ENCODE measurements at regions not wholly inside any gene's neighbourhood (a gene's known extent, or its start where the extent isn't known, plus 50 kb on each side); places are given as distances from the start of the nearest gene placed in this dataset.
"Not testable (repeated sequence)": the region's sequence is repeated elsewhere in the genome, so short reads cannot be mapped to it uniquely, and the experiment has no call there.

DNA sequence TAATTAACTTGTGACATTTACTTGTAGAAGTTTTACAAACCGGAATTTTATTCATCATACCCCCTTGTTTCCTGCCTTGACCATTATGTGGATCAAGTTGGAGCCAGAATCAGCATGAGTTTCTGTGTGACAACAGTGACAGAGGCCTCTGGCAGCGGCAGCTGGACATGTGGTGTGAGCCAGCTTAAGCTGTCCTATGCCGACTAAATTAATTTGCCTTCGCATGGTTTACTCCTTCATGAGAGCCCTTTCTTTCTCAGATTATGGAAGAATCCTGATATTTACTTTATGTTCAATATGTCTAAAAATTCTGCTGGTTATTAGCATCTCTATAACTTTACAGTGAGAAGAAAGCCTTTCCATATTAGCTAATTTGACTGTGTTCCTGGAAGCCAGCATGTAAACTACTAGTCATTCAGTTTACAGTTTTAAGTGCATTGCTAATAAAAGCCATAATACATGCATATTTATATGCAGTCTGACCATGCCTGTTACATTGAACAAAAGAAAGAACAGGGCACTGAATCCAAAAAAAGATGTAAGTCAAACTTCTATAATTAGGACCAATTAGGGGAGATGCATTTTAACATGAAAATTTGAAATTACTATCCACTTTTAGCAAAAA lies 495.8 kb upstream of the ACVR2A start:
- peak; percentile 15 for DNase-seq

DNA sequence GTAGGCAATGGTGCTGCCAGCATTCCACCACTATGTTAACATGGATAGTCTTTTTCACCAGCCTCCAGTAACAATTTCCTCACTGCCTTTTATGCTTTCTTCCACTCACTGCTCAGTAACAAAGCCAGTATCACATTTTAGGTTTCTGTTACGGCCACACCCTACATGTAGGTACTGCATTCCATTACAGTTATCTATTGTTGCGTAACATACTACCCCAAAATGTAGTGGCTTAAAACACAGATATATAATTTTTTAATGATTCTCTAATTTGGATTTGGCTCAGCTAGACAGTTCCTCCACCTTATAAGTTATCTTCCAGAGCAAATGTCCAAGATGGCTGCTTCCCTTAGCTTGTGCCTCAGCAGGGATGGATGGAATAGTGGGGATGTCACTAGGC lies 498.7 kb upstream of the ACVR2A start:
- DNase-seq, result no peak

- no peak for DNase-seq
Observed at GRCh38 chr2:147345246-147345645, 499.6 kb upstream of the ACVR2A start.

DNA sequence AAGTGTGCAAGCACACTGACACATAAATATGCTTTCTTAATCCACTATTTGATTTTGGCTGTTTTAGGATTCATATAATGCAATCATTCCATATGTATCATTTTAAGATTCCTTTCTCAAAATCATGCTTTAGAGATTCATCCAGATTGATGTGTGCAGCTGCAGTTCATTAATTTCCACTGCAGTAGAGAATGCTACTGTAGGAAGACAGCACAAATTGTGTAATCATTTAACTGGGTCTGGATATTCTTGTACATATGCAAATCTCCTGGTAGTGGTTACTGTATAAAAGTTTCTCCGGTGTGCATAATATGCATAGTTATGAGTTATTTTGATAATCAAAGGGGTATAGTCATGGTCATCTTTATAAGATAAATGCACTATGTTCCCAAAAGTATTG lies 502.5 kb upstream of the ACVR2A start:
- no peak for DNase-seq

GRCh38 chr2:147331790-147332419 lies 512.9 kb upstream of the ACVR2A start:
- DNase-seq, result no peak

GRCh38 chr2:147330925-147331324 lies 513.9 kb upstream of the ACVR2A start:
- DNase-seq, result no peak

- no peak for DNase-seq
Observed at GRCh38 chr2:147327613-147328012, 517.2 kb upstream of the ACVR2A start.

DNA sequence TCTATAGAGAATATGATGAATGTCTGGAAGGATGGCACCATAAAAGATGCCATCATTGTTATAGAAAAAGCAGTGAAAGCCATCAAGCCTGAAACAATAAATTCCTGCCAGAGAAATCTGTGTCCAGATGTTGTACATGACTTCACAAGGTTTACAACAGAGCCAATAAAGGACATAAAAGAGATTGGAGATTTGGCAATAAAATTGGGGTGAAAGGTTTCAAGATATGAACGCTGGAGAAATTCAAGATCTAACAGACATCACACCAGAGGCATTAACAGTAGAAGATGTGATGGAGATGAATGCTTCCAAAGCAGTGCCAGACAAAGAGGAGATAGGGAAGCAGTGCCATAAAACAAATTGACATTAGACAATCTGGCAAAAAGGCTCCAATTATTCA lies 518.8 kb upstream of the ACVR2A start:
- DNase-seq, result no peak

DNA sequence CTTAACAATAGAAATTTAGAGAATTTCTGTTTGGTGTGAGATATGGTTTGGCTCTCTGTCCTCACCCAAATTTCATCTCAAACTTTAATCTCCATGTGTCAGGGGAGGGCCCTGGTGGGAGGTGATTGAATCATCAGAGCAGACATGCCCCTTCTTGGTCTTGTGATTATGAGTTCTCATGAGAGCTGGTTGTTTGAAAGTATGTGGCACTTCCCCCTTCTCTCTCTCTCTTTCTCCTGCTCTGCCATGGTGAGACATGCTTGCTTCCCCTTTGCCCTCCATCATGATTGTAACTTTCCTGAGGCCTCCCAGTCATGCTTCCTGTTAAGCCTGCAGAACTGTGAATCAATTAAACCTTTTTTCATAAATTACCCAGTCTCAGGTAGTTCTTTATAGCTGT lies 524.7 kb upstream of the ACVR2A start:
- DNase-seq, result no peak

GRCh38 chr2:147311058-147311430 lies 533.8 kb upstream of the ACVR2A start:
- no peak for DNase-seq

GRCh38 chr2:147310335-147311057 lies 534.3 kb upstream of the ACVR2A start:
- DNase-seq, result no peak

DNA sequence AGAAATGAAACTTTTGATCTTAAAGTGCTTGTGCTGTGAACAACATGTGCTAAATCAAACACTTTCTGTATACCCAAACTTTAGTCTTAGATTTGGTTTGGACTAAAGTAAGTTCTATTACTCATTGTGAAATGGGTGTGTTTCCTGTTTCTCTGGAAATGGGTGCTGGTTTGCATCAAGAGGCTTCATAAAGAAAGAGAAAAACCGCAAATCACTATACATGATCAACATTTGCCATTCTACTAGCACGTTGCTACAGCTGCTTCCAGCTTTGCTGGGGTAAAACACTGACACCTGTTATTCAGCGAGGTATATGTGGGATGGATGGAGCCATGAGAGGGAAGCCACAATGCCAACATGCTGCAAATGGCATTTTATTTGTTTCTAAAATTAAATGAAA lies 547.0 kb upstream of the ACVR2A start:
- DNase-seq, result no peak

DNA sequence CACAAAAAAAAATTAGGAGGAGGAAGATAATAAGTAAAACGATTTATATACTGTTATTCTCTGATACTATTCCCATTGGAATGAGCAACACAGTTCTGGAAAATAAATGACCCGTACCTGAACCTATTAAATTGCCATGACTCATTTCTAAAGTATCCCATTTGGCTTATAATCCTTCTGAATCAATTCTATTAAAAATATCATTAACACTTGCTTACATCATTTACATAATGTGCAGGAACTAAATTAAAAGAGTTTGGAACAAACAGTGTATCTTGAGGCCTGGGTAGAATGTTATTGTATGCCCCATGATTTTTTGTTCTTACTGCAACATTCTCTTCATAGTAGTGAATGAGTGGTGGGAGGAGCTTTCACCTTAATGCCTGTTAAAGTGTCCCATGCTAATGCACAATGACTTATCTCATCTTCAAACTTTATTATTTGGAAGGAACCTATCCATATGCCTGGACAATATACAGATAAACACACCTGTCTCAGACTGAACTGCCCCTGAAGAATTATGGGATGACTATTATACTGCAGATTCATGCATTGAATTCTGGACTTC lies 549.9 kb upstream of the ACVR2A start:
- no peak for DNase-seq

GRCh38 chr2:147293991-147294824 lies 550.6 kb upstream of the ACVR2A start:
- no peak for DNase-seq

- DNase-seq, result no peak
Observed at GRCh38 chr2:147288131-147288530, 556.7 kb upstream of the ACVR2A start.

GRCh38 chr2:147275943-147276342 lies 568.9 kb upstream of the ACVR2A start:
- DNase-seq, result no peak

DNA sequence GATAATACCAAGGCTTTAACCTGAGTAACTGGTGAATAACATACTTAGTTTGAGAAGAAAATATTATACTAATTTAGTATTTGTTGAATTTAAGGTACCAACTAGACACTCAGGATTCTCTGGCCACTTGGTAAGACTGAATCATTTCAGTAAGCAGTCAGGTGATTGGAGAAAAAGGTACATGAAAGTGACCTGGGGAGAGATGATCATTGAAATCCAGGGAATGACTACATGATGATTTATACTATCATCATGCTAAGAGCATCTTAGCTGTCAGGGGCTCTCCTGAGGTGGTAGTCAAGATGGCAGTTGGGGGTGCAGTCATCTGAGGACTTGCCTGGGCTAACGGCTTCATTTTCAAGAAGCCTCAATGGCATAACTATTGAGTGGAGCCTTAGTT lies 571.2 kb upstream of the ACVR2A start:
- DNase-seq, result no peak

DNA sequence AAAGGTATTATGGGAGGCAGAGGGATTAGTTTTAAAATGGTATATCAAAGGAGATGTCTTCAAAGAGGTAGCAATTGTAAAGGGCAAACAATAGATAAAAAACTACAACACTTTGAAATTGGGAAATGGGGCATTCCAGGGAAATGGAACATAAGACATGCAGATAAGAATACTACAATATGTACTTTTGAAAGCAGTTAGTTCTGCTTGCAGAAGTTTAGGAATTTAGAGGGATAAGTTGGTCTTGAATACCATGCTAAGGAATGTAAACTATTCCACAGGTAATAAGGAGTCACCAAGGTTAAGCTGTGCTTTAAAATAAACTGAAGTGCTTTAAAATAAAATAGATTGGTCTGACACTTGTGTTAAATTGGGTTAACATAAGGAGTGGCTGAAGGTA lies 571.7 kb upstream of the ACVR2A start:
- DNase-seq, result no peak

GRCh38 chr2:147269581-147269980 lies 575.2 kb upstream of the ACVR2A start:
- DNase-seq, result not testable (repeated sequence)

GRCh38 chr2:147260241-147260640 lies 584.6 kb upstream of the ACVR2A start:
- DNase-seq, result no peak

DNA sequence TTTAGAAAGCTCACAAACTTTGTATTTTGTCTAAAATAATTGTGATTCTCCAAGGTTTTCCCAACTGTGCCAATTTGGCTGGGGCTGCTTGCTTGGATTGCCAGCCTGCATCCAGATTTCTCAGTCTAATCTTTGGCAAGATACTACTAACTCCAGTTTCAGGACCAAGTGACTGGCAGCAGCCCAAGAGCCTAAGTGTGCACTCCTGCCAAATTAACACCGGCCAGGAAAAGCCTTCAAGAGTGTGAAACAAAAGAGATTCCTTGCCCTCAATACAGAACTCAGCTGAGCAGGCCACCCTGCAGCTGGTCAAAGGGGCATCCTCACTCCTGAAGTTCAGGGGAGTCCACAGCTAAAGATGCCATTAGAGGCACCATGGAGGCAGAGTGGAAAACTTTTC lies 589.0 kb upstream of the ACVR2A start:
- DNase-seq, result no peak

DNA sequence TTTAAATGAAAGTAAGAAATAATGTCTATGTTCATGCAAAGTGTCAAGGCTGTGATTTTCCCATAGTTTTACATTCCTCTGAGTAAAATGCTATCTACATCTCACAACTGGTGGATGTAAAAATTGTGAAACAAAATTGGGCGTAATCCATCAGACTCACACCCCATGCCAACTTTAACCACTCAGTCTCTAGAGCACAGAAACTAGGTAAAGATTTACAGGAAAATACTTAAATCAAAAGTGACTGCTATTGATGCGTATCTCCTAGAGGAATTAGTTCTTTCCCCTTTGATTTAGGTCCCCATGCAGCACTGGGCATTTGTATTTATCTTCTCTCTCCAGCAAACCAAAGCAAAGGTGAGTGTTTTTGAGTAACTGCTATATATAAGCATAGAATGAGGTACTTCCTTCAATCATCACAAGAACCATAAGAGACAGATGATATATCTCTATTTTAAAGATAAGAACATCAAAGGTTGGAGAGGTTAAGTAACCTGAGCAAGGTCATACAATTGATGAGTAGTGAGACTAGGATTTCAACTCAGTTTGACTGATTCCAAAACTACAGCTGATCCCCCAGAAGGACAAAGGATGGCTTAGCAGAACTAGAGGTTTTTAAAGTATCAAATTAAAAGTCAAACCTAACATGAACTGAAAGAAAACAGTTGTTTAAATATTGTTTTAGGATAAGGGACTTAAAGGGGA lies 594.0 kb upstream of the ACVR2A start:
- DNase-seq, result no peak

- DNase-seq, result no peak
Observed at GRCh38 chr2:147247749-147248148, 597.1 kb upstream of the ACVR2A start.

Measured in NCI-H524 treated with DMSO at 0.1 percent for 48 hours (cell line).